B cell (primary cell): ENCODE measurements at regions not wholly inside any gene's neighbourhood (a gene's known extent, or its start where the extent isn't known, plus 50 kb on each side); places are given as distances from the start of the nearest gene placed in this dataset.

Experiments used
- CTCF ChIP-seq: fragments of 200-600 bp; IDR thresholded peaks from one replicate; pipeline ENCODE4 v1.8.0; 2022; ENCODE audit warnings: antibody characterized with exemption, mild to moderate bottlenecking
- EZH2 ChIP-seq: IDR thresholded peaks from 2 replicates; pipeline ENCODE4 v1.6.1; 2012; ENCODE audit warnings: borderline replicate concordance, low read depth, mild to moderate bottlenecking, moderate library complexity, low read length; ENCODE audit not compliant: insufficient read depth, poor library complexity, severe bottlenecking

GRCh38 chr1:222459652-222460051 is 88.3 kb downstream of the HHIPL2 start:
- TF ChIP-seq EZH2 (no peak), CTCF (no peak)
